ENCODE measurements at regions not wholly inside any gene's neighbourhood (a gene's known extent, or its start where the extent isn't known, plus 50 kb on each side); places are given as distances from the start of the nearest gene placed in this dataset.

DNA sequence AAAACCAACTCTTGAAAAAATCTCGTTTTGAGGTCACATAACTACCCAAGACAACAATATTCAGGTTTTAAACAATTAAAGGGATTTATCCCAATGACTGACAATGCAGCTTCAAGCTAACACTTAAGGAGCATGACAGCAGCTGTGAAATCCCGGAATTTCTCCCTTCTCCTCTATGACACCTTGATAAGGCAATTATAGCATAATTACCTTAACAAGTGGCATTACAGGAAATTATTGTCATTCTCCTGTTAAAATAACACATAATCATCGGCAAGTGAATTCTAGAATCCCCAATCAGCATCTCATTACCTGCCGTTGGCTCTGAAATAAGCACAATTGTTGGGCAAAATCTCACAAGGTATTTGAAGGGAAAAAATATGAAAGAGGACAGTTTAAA, 417.0 kb upstream of the PFKP start:
- no peaks in the 10 kb centered on the region for H3K36me3 Mint-ChIP-seq (ENCODE audit: insufficient read depth, unreplicated experiment)
- no peaks in the 10 kb centered on the region for H3K9me3 Mint-ChIP-seq (ENCODE audit: unreplicated experiment)
- ChIA-PET CTCF (interaction anchor here (0.7 kb wide), 1 partner anchor 29 kb away, joined by 3 read pairs; no protein-coding TSS in a partner anchor), POLR2A (no interaction called here)
- intact Hi-C loops (cut with micrococcal nuclease), result no loop called here
- H3K27me3 Mint-ChIP-seq (ENCODE audit: insufficient read depth, unreplicated experiment), result peaks cover 25% of the 10 kb centered on the region
- no peak overlapping the region for H3K27ac Mint-ChIP-seq (ENCODE audit: low read depth, unreplicated experiment)
- H3K4me1 Mint-ChIP-seq (ENCODE audit: insufficient read depth, unreplicated experiment), result no peaks in the 10 kb centered on the region
- BruUV-seq (replicated peaks), result no TSS peak
- H3K4me3 Mint-ChIP-seq (ENCODE audit: unreplicated experiment), result no peak overlapping the region
- DNase-seq (ENCODE audit: unreplicated experiment), result no peak
- TF ChIP-seq, protein P1, sequence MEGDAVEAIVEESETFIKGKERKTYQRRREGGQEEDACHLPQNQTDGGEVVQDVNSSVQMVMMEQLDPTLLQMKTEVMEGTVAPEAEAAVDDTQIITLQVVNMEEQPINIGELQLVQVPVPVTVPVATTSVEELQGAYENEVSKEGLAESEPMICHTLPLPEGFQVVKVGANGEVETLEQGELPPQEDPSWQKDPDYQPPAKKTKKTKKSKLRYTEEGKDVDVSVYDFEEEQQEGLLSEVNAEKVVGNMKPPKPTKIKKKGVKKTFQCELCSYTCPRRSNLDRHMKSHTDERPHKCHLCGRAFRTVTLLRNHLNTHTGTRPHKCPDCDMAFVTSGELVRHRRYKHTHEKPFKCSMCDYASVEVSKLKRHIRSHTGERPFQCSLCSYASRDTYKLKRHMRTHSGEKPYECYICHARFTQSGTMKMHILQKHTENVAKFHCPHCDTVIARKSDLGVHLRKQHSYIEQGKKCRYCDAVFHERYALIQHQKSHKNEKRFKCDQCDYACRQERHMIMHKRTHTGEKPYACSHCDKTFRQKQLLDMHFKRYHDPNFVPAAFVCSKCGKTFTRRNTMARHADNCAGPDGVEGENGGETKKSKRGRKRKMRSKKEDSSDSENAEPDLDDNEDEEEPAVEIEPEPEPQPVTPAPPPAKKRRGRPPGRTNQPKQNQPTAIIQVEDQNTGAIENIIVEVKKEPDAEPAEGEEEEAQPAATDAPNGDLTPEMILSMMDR (IDR thresholded peaks at IDR 0.05; ENCODE audit: unreplicated experiment), result no peak

DNA sequence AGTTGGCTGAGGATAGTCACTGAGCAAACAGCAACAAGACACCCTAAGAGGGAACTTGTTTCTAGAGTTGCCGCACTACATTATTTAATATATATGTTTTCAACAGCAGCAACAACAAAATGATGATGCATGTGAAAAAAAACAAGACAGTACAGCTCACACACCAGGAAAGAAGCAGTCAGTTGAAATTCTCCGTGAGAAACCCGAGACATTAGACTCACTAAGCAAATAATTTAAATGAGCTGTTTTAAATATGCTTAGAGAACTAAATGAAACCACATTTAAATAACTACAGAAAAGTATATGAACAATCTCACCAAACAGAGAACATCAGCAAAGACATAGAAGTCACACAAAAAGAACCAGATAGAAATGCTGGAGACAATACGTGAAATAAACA, 426.3 kb upstream of the PFKP start:
- H3K27me3 Mint-ChIP-seq (ENCODE audit: insufficient read depth, unreplicated experiment), result peaks cover 70% of the 10 kb centered on the region
- TF ChIP-seq, protein P1 (IDR thresholded peaks at IDR 0.05; ENCODE audit: unreplicated experiment), result no peak
- intact Hi-C loops (cut with micrococcal nuclease), result no loop called here
- no TSS peak for BruUV-seq (replicated peaks)
- H3K4me1 Mint-ChIP-seq (ENCODE audit: insufficient read depth, unreplicated experiment), result peaks cover 5% of the 10 kb centered on the region
- POLR2A ChIA-PET, result no interaction called here
- CTCF ChIA-PET, result no interaction called here
- DNase-seq (ENCODE audit: unreplicated experiment), result no peak
- H3K27ac Mint-ChIP-seq (ENCODE audit: low read depth, unreplicated experiment), result no peak overlapping the region
- H3K4me3 Mint-ChIP-seq (ENCODE audit: unreplicated experiment), result no peak overlapping the region
- no peaks in the 10 kb centered on the region for H3K36me3 Mint-ChIP-seq (ENCODE audit: insufficient read depth, unreplicated experiment)
- H3K9me3 Mint-ChIP-seq (ENCODE audit: unreplicated experiment), result no peaks in the 10 kb centered on the region

DNA sequence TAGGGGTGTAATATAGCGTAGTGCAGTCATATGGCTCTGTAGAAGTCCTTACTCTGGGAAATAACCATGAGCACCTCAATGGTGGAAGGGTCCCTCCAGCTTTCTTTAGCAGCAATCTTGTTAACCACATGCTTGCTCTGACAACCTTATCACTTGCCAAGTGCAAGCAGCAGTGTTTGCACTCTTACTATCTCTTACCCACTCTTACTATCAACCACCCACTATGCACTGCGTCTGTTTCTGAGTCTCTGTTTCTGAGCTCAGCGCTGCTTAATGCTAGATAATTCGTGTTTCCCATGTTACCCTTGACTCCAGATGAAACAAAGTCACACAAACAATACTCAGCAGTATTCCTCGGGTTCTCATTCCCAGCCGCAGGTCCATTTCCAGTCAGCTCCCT, 433.7 kb upstream of the PFKP start:
- TF ChIP-seq, protein P1 (IDR thresholded peaks at IDR 0.05; ENCODE audit: unreplicated experiment), result no peak
- ChIA-PET POLR2A (no interaction called here), CTCF (no interaction called here)
- Mint-ChIP-seq H3K4me1 (ENCODE audit: insufficient read depth, unreplicated experiment) (peaks cover 5% of the 10 kb centered on the region), H3K27me3 (ENCODE audit: insufficient read depth, unreplicated experiment) (peaks cover 69% of the 10 kb centered on the region), H3K9me3 (ENCODE audit: unreplicated experiment) (no peaks in the 10 kb centered on the region), H3K4me3 (ENCODE audit: unreplicated experiment) (no peak overlapping the region), H3K27ac (ENCODE audit: low read depth, unreplicated experiment) (no peak overlapping the region), H3K36me3 (ENCODE audit: insufficient read depth, unreplicated experiment) (no peaks in the 10 kb centered on the region)
- BruUV-seq (replicated peaks), result no TSS peak
- intact Hi-C loops (cut with micrococcal nuclease), result no loop called here
- no peak for DNase-seq (ENCODE audit: unreplicated experiment)

DNA sequence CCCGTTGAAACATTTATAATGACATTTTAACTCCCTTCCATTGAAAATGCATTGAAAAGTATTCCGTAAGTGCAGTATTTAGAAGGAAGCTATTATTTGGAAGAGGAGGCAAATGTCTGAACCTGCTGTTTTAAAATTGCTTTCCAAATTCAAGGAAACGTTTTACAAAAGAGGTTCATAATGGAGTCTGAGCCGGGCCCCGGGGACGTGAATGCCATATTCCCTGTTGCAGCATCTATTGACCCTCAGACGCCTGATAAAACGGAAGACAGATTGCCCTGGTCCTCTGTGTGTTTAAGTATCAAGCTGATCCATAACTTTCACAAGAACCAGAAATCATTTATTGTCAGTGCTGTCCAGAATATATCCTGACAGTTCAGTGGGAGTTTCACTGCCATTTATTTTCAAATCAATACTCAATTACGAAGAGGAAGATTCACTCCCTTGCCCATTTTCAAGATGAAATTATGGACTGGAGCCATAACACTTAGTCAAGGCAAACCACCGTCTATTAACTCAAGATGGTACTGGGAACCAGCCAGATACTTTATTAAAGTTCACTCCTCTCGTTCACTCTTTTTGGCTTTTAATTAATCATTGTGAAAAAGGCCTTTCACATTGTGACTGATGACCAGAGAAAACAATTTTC, 435.7 kb upstream of the PFKP start:
- H3K4me3 Mint-ChIP-seq (ENCODE audit: unreplicated experiment), result no peak overlapping the region
- H3K9me3 Mint-ChIP-seq (ENCODE audit: unreplicated experiment), result no peaks in the 10 kb centered on the region
- BruUV-seq (replicated peaks), result no TSS peak
- intact Hi-C loops (cut with micrococcal nuclease), result no loop called here
- CTCF ChIA-PET, result no interaction called here
- TF ChIP-seq, protein P1 (IDR thresholded peaks at IDR 0.05; ENCODE audit: unreplicated experiment), result no peak
- no peaks in the 10 kb centered on the region for H3K4me1 Mint-ChIP-seq (ENCODE audit: insufficient read depth, unreplicated experiment)
- H3K36me3 Mint-ChIP-seq (ENCODE audit: insufficient read depth, unreplicated experiment), result no peaks in the 10 kb centered on the region
- no peak for DNase-seq (ENCODE audit: unreplicated experiment)
- POLR2A ChIA-PET, result interaction anchor here (1.3 kb wide), 1 partner anchor 12 kb away, joined by 5 read pairs; no protein-coding TSS in a partner anchor
- H3K27ac Mint-ChIP-seq (ENCODE audit: low read depth, unreplicated experiment), result no peak overlapping the region
- peaks cover 55% of the 10 kb centered on the region for H3K27me3 Mint-ChIP-seq (ENCODE audit: insufficient read depth, unreplicated experiment)

Data from MCF 10A (cell line).